ENCODE measurements at regions not wholly inside any gene's neighbourhood (a gene's known extent, or its start where the extent isn't known, plus 50 kb on each side); places are given as distances from the start of the nearest gene placed in this dataset.
A peak's percentile ranks its signal among the peaks of the same experiment; 100 is the strongest.

- no peak for TF ChIP-seq MXD3 (CRISPR knock-in tag; IDR thresholded peaks at IDR 0.05)
- TF ChIP-seq CSRNP1 (CRISPR knock-in tag; IDR thresholded peaks at IDR 0.05): no peak
Measured at GRCh38 chr3:89954137-89954536, 846.7 kb downstream of the EPHA3 start (continued).

DNA sequence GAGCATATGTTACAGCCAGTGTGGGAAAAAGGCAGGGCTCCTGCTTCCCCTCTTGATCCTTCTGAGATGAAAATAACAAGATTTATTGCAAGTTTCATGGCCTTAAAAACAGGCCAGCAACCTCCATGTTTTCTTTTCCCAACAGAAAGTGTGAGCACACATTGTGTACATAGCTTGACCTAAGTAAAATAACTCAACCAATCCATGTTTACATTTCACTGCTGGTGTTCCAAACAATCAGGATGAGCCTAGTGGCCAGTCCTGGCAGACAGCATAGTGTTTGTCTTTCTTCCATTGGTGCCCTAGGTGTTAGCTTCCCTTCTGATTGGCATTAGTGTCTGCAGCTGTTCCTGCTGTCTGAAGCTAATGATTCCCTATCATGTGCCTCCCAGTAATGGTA is 847.7 kb downstream of the EPHA3 start:
- Histone ChIP-seq H3K36me3 (replicated peaks in 1 of 2; ENCODE audit: control insufficient read depth in 1 of 2, insufficient read depth in 2 of 2, low read length in 2 of 2) (no peaks in the 10 kb centered on the region), H3K4me1 (ENCODE audit: insufficient read depth, low read length) (no peaks in the 10 kb centered on the region), H3K27me3 (ENCODE audit: control insufficient read depth in 1 of 2, insufficient read depth in 2 of 2, low read length in 2 of 2) (no peaks in the 10 kb centered on the region), H3K9me3 (ENCODE audit: low read length) (peaks cover 11% of the 10 kb centered on the region; the same call in 1 of the 2 replicates), H4K20me1 (ENCODE audit: insufficient read depth, low read length) (no peaks in the 10 kb centered on the region), H3K27ac (ENCODE audit: extremely low read length, insufficient read depth, low read length) (no peak overlapping the region), H2AFZ (ENCODE audit: low read length) (no peak overlapping the region), H3K79me2 (ENCODE audit: insufficient read depth, low read length) (no peaks in the 10 kb centered on the region), H3K4me3 (replicated peaks in 1 of 3; ENCODE audit: insufficient read depth in 1 of 3, low read depth in 2 of 3, low read length in 3 of 3) (no peak overlapping the region), H3K4me2 (ENCODE audit: low read depth, low read length) (no peak overlapping the region), H3K9ac (ENCODE audit: insufficient read depth, low read depth, low read length) (no peak overlapping the region)
- POLR2A ChIA-PET: no interaction called here
- no TSS peak for BruUV-seq (replicated peaks)
- in situ Hi-C loops (cut with HindIII; ENCODE audit: extremely low pct_ligation_motif_present, low pct_unique_long_range_greater_than_20kb) (loop anchor here (25.0 kb wide), 1 partner anchor 107 kb away; no protein-coding TSS in a partner anchor), intact Hi-C loops (cut with micrococcal nuclease; ENCODE audit: unreplicated experiment) (no loop called here)
- 0 out of 2 replicates have a peak, but pooled peaks have one; percentile 11 for TF ChIP-seq FOXA3 (CRISPR knock-in tag; IDR thresholded peaks at IDR 0.05)
- TF ChIP-seq NFAT5 (CRISPR knock-in tag; IDR thresholded peaks at IDR 0.05): no peak
- no peak for TF ChIP-seq PAX8 (CRISPR knock-in tag; IDR thresholded peaks at IDR 0.05; ENCODE audit: borderline replicate concordance)
- TF ChIP-seq ZNF317 (CRISPR knock-in tag; IDR thresholded peaks at IDR 0.05): no peak
- TF ChIP-seq ZBTB1 (CRISPR knock-in tag; IDR thresholded peaks at IDR 0.05; ENCODE audit: borderline replicate concordance): no peak
- no peak for TF ChIP-seq ZBTB7B (CRISPR knock-in tag; IDR thresholded peaks at IDR 0.05)
- TF ChIP-seq FOXO1 (CRISPR knock-in tag; IDR thresholded peaks at IDR 0.05): no peak
- CTCF ChIA-PET (ENCODE audit: low intra/inter-chr PET ratio, low total read pairs): no interaction called here
- no peak for DNase-seq (ENCODE audit: low spot score)
- ATAC-seq: no peak
- no peak for FAIRE-seq

Data from HepG2 (cell line).